Fibroblast of peridontal ligament (primary cell): ENCODE measurements at regions not wholly inside any gene's neighbourhood (a gene's known extent, or its start where the extent isn't known, plus 50 kb on each side); places are given as distances from the start of the nearest gene placed in this dataset.
A peak's percentile ranks its signal among the peaks of the same experiment; 100 is the strongest.

Experiments used
- DNase-seq: peaks from one replicate; pipeline ENCODE4 v3.0.0-alpha.2; 2010; ENCODE audit errors: extremely low read depth

GRCh38 chr10:78297997-78298396, 264.3 kb downstream of the RPS24 start:
- DNase-seq = no peak

- no peak for DNase-seq
These were observed 265.2 kb downstream of the RPS24 start for GRCh38 chr10:78298835-78299234.

- DNase-seq = no peak
These were observed 266.3 kb downstream of the RPS24 start for GRCh38 chr10:78299851-78300468.

- no peak for DNase-seq
These were observed 266.9 kb downstream of the RPS24 start for GRCh38 chr10:78300526-78300925.

- DNase-seq = no peak
These were observed 267.8 kb downstream of the RPS24 start for GRCh38 chr10:78301481-78301880.

- peak; percentile 20 for DNase-seq
These were observed 268.5 kb downstream of the RPS24 start for GRCh38 chr10:78301891-78302738.

- no peak for DNase-seq
These were observed 269.0 kb downstream of the RPS24 start for GRCh38 chr10:78302739-78302988.

- peak; percentile 84 for DNase-seq
These were observed 269.6 kb downstream of the RPS24 start for GRCh38 chr10:78302989-78303854.

GRCh38 chr10:78304091-78305045, 270.7 kb downstream of the RPS24 start:
- DNase-seq = no peak

GRCh38 chr10:78305311-78305710, 271.6 kb downstream of the RPS24 start:
- DNase-seq = no peak

GRCh38 chr10:78306358-78306757, 272.7 kb downstream of the RPS24 start:
- DNase-seq = no peak

GRCh38 chr10:78307576-78307975, 273.9 kb downstream of the RPS24 start:
- DNase-seq = no peak

- no peak for DNase-seq
These were observed 276.0 kb downstream of the RPS24 start for GRCh38 chr10:78309536-78310237.

GRCh38 chr10:78310481-78311080, 276.9 kb downstream of the RPS24 start:
- DNase-seq = no peak

- no peak for DNase-seq
These were observed 278.8 kb downstream of the RPS24 start for GRCh38 chr10:78312197-78313047.

GRCh38 chr10:78313048-78313381, 279.4 kb downstream of the RPS24 start:
- no peak for DNase-seq

- DNase-seq = no peak
These were observed 280.0 kb downstream of the RPS24 start for GRCh38 chr10:78313636-78314035.

GRCh38 chr10:78314651-78315050, 281.0 kb downstream of the RPS24 start:
- no peak for DNase-seq

- DNase-seq = peak; percentile 59
These were observed 282.8 kb downstream of the RPS24 start for GRCh38 chr10:78316451-78316931.
